ENCODE measurements at regions not wholly inside any gene's neighbourhood (a gene's known extent, or its start where the extent isn't known, plus 50 kb on each side); places are given as distances from the start of the nearest gene placed in this dataset.

DNA sequence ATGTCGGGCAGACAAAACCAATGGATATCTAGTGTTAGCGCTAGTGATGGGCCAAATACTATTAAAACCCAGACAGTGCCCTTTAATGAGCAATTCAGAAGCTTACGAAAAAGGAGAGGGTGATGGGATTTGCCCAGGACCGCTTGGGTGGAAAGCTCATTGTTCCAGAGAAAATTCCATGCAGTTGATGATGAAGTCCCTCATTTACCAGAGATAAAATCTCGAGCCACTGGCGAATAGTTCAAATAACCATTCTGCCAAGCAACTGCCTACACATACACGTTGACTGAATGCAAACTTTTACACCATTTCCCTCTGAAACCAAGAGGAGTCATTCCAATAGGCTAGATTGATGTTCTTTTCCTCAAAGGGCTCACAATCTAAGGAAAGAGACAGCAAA, 73.6 kb upstream of the ARL4C start:
- Histone ChIP-seq H3K4me3 (no peak overlapping the region), H3K27me3 (replicated peaks; ENCODE audit: insufficient read depth) (no peaks in the 10 kb centered on the region), H3K27ac (no peak overlapping the region), H3K36me3 (no peaks in the 10 kb centered on the region), H3K4me1 (ENCODE audit: control insufficient read depth in 1 of 2, low read depth in 2 of 2) (no peaks in the 10 kb centered on the region), H3K9me3 (no peaks in the 10 kb centered on the region)
- ATAC-seq (ENCODE audit: insufficient number of reproducible peaks, low FRiP score, low read depth) = no peak
- no peak for TF ChIP-seq CTCF (IDR thresholded peaks at IDR 0.05)
- no peak for DNase-seq (ENCODE audit: low spot score)

DNA sequence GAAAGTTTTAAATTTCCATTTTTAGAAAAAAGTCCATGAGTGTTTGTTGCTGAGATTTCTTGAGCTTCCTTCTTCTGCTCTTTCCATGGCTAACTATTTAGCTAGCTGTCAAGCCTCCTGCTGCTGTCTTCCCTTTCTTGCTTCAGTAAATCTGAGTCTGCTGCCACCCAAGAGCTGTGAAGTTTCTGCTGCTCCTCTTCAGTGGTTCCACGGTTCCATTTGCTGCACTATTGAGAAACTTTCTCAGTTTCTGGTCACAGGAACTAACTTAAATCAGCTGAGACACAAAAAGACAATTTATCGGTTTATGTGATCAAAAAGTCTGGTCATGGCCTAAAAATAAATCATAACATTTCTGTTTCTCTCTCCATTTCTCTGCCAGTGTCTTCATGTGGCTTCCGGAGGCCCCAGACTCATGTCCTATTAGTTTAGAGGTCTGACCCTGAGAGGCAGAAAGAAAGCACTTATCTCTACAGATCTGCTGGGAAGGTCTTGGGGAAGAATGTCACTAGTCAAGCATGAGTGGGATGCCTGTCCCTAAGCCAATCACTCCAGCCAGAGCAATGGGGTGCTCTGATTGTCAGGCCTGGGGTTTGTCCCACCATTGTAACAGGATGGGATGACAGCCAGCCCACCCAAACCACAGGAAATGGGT, 73.0 kb upstream of the ARL4C start:
- H3K27ac ChIP-seq = no peak overlapping the region
- ATAC-seq (ENCODE audit: insufficient number of reproducible peaks, low FRiP score, low read depth) (no peak), DNase-seq (ENCODE audit: low spot score) (no peak)
- H3K27me3 ChIP-seq (replicated peaks; ENCODE audit: insufficient read depth) = no peaks in the 10 kb centered on the region
- no peaks in the 10 kb centered on the region for H3K36me3 ChIP-seq
- no peak overlapping the region for H3K4me3 ChIP-seq
- TF ChIP-seq CTCF (IDR thresholded peaks at IDR 0.05) = no peak
- H3K9me3 ChIP-seq = no peaks in the 10 kb centered on the region
- H3K4me1 ChIP-seq (ENCODE audit: control insufficient read depth in 1 of 2, low read depth in 2 of 2) = no peaks in the 10 kb centered on the region

GRCh38 chr2:234566622-234567021, 69.7 kb upstream of the ARL4C start:
- DNase-seq (ENCODE audit: low spot score) = no peak
- Histone ChIP-seq H3K9me3 (no peaks in the 10 kb centered on the region), H3K36me3 (no peaks in the 10 kb centered on the region), H3K4me3 (no peak overlapping the region), H3K27me3 (replicated peaks; ENCODE audit: insufficient read depth) (no peaks in the 10 kb centered on the region), H3K4me1 (ENCODE audit: control insufficient read depth in 1 of 2, low read depth in 2 of 2) (no peaks in the 10 kb centered on the region), H3K27ac (no peak overlapping the region)
- TF ChIP-seq CTCF (IDR thresholded peaks at IDR 0.05) = no peak
- no peak for ATAC-seq (ENCODE audit: insufficient number of reproducible peaks, low FRiP score, low read depth)

DNA sequence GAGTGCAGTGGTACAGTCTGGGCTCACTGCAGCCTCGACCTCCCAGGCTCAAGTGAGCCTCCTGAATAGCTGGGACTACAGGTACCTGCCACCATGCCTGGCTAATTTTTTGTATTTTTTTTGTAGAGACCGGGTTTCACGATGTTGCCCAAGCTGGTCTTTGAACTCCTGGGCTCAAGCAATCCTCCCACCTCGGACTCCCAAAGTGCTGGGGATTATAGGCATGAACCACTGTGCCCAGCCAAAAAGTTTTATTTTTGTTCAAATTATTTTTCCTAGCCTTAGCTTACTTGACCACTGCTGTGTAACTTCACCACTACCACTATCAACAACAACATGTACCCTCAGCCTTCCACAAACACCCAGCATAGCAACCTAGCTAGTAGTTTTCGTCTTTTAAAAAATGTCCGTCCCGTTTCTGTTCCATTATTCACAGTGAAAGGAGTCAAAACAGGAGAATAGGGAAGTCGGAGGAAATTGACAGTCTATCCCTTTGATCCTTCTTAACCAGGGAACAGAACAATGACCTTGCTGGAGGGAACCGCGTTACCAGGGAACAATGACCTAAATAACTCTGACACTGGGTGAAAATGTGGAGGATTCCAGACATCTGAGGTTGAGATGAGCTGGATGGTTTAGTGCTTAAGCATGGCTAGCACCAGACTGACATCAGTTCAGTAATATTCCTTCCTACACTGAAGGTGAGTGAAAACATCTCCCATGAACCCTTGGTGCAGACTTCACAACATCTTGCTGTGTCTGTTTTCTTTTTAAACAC, 69.2 kb upstream of the ARL4C start:
- TF ChIP-seq CTCF (IDR thresholded peaks at IDR 0.05) = no peak
- no peak for ATAC-seq (ENCODE audit: insufficient number of reproducible peaks, low FRiP score, low read depth)
- Histone ChIP-seq H3K27me3 (replicated peaks; ENCODE audit: insufficient read depth) (no peaks in the 10 kb centered on the region), H3K4me3 (no peak overlapping the region), H3K4me1 (ENCODE audit: control insufficient read depth in 1 of 2, low read depth in 2 of 2) (no peaks in the 10 kb centered on the region), H3K36me3 (no peaks in the 10 kb centered on the region), H3K27ac (no peak overlapping the region), H3K9me3 (no peaks in the 10 kb centered on the region)
- no peak for DNase-seq (ENCODE audit: low spot score)

DNA sequence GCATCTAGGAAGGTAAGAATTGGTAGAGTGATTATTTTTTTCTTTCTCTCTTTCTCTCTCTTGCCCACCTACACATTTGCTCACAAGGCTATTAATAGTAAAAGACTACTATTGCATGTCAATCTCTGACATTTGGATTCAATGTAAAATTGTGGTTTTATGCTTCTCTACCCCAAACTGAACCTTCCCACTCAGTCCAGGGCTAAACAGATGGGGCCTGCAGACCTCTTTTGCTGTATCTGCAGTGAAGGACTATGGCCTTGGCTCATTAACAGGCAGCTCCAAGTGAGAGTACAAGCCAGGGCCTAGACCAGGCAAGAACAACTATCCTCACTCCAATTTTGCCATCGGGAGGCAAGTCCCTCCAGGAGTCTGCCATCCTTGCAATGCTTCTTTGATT, 68.3 kb upstream of the ARL4C start:
- H3K27ac ChIP-seq = no peak overlapping the region
- no peak for ATAC-seq (ENCODE audit: insufficient number of reproducible peaks, low FRiP score, low read depth)

More for the DNA sequence above, 68.3 kb upstream of the ARL4C start:
- no peak for DNase-seq (ENCODE audit: low spot score)
- H3K4me3 ChIP-seq = no peak overlapping the region
- no peak for TF ChIP-seq CTCF (IDR thresholded peaks at IDR 0.05)
- H3K36me3 ChIP-seq = no peaks in the 10 kb centered on the region
- H3K4me1 ChIP-seq (ENCODE audit: control insufficient read depth in 1 of 2, low read depth in 2 of 2) = no peaks in the 10 kb centered on the region
- no peaks in the 10 kb centered on the region for H3K27me3 ChIP-seq (replicated peaks; ENCODE audit: insufficient read depth)
- no peaks in the 10 kb centered on the region for H3K9me3 ChIP-seq
